Stimulated activated CD8-positive, alpha-beta memory T cell treated with anti-CD3 and anti-CD28 coated beads, Interleukin-12 subunit alpha, Interleukin-12 subunit beta, amount 100 ng/mL, for 24 hours (primary cell): ENCODE measurements at regions not wholly inside any gene's neighbourhood (a gene's known extent, or its start where the extent isn't known, plus 50 kb on each side); places are given as distances from the start of the nearest gene placed in this dataset.
A peak's percentile ranks its signal among the peaks of the same experiment; 100 is the strongest.

Experiments used
- DNase-seq: peaks from one replicate; pipeline ENCODE4 v3.0.0-alpha.2; 2020; ENCODE audit errors: extremely low read depth

- DNase-seq, result no peak
Observed at GRCh38 chr9:105861972-105862371, 167.6 kb downstream of the TMEM38B start.

- no peak for DNase-seq
Observed at GRCh38 chr9:105864248-105864898, 170.0 kb downstream of the TMEM38B start.

- DNase-seq, result no peak
Observed at GRCh38 chr9:105865285-105865684, 170.9 kb downstream of the TMEM38B start.

- DNase-seq, result no peak
Observed at GRCh38 chr9:105871540-105871939, 177.2 kb downstream of the TMEM38B start.

- no peak for DNase-seq
Observed at GRCh38 chr9:105873801-105874200, 179.5 kb downstream of the TMEM38B start.

DNA sequence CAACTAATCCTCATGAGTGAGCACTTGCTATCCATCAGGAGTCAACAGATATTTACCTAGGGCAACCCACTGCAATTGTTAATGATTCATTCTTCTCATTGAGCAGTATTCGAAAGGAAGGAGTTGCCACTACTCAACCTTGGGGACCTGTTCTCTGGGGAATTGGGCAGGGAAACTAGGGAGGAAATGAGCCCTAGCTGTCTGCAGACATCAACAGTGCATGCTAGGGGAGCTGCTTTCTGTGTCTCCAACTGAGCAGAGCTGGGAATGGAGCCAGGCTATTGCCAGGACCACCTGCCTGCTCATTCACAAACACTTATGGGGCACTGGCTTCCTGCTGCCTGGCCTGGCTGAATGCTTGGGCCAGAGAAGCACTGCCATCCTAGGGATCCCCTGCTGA, 183.4 kb downstream of the TMEM38B start:
- no peak for DNase-seq

- no peak for DNase-seq
Observed at GRCh38 chr9:105879181-105879580, 184.8 kb downstream of the TMEM38B start.

DNA sequence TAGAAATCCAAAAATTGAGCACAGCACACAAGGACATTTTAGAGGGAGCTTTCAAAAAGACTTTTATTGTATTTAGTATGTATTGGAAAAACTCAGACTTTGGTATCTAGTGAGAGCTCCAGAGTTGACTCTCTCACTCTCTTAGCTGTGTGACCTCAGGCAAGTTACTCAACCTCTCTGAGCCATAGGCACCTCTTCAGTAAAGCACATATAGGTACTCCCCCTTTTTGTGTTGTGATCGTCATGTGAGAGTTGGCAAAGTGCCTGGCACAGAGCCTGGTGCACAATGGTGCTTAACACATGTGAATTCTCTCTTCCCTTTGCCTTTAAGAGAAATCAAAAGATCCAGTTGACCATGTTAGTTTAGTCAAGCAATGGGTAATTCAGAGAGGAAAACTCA, 186.2 kb downstream of the TMEM38B start:
- no peak for DNase-seq

GRCh38 chr9:105881021-105881420, 186.7 kb downstream of the TMEM38B start:
- no peak for DNase-seq

GRCh38 chr9:105881654-105882349, 187.5 kb downstream of the TMEM38B start:
- peak; percentile 5 for DNase-seq

- DNase-seq, result no peak
Observed at GRCh38 chr9:105883847-105884246, 189.5 kb downstream of the TMEM38B start.

- DNase-seq, result no peak
Observed at GRCh38 chr9:105884416-105884815, 190.1 kb downstream of the TMEM38B start.

DNA sequence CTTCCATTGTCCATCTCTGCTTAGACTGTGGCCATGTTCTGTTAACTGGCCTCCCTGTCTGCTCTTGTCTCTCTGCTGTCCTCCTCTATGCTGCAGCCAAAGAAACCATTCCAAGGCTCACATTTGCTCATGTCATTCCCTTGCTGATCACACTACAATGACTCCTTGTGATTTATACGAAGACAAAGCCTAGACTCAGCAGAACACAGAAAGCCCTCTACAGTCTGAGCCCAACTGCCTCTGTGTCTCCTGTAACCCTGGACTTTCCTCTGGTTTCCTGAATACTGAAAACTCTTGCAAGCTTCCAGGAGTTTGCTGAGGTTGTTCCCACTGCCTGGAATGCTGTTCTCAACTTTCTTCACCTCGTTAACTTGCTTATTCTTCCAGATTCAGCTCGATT, 191.8 kb downstream of the TMEM38B start:
- no peak for DNase-seq

GRCh38 chr9:105887679-105888078, 193.3 kb downstream of the TMEM38B start:
- DNase-seq, result no peak

DNA sequence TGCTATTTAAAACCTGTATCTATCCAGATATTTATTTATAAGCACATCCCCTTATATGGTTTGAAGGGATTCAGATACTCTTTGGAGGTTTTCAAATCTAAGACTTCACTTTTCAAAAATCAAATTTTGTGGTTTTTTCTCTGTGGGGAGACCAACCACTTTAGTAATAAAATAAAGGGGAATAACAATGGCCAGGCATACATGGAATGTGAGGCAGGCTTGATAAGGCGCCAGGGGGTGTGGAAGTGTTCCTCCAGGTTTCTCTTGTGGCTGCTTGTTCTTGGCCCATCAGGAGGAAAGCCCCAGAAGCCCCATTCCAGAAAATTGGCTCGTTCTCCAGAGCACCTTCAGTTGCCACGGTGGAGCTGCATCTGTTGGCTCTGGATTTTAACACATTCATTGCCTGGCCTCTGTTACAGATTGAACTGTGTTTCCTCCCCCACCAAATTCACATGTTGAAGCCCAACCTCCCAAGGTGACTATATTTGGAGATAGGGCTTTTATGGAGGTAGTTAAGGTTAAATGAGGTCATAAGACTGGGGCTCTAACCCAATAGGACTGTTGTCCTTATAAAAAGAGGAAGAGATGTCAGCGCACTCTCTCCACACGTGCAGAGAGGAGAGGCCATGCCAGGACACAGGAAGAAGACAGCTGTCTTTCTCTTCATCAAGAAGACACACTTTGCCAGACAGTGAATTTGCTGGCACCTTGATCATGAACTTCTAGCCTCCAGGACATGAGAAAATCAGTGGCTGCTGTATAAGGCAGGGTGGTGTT, 195.9 kb downstream of the TMEM38B start:
- DNase-seq, result no peak

- DNase-seq, result no peak
Observed at GRCh38 chr9:105900123-105900522, 205.8 kb downstream of the TMEM38B start.

GRCh38 chr9:105901514-105902109, 207.3 kb downstream of the TMEM38B start:
- DNase-seq, result no peak

GRCh38 chr9:105908069-105908468, 213.7 kb downstream of the TMEM38B start:
- DNase-seq, result no peak

DNA sequence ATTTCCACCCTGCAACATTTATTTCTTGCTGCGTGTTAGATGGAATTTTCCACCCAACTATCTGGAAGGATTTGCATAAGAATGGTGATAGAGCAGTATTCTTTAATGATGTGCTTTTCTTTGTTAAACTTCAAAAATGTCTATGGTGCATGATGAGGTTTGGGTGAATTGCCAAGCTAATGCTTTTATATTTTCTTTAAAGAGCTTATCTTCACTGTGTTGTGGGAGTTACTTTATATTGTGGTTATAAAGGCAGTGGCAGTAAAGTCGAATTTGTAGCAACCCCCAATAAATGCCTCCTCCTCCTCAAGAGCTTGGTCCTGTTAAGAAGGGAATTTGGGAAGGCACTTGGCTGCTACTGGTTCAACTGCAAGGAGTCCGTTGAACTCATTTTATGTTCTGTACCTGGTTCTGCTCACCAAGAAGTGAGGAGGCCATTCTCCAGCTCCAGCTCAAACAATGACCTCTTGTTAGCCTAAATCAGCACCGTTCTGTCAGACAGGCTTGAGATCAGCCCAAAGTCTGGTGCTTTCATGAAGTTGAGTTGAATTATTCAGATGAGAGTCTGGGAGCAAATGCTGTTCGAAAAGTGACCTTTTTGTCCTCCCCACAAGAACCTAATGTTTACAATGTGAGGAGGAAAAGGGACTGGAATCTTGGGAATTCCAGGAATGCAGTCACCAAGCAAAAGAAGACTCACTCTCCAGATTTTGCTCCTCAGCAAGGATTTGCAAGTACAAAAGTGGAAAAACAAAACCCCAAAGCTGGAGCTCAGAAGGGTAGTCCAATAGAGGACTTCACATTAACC, 217.0 kb downstream of the TMEM38B start:
- DNase-seq, result no peak

DNA sequence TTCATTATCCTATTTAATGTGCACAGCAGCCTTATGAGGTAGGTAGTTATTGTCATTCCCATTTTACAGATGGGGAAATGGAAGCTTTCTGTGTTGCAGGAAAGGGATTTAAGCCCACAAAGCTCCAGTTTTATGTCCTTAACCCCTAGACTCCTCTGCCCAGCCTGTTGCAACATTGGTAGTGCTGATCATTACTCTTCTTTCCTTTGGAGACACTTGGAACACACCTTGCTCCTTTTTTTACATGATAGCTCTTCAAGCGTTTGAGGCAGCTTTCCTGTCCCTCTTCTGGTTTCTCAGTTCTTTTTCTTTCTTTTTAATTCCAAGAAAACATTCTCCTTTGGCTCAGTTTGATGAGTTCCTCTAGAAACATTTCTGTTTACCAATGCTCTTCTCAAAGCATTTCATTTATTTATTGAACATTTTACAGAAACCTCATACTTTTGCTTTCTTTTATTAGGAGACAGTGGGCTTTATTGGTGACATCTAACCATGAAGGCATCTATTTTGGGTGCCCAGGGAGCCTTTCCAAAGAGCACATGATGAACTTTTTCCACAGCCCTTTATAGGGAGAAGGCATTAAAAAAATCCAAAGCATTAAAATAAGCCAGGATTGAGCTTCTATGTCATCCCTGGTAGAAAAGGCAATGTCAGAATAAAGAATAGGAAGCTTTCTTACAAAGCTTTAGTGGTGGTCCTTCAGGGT, 218.0 kb downstream of the TMEM38B start:
- no peak for DNase-seq
